ENCODE measurements at regions not wholly inside any gene's neighbourhood (a gene's known extent, or its start where the extent isn't known, plus 50 kb on each side); places are given as distances from the start of the nearest gene placed in this dataset.

DNA sequence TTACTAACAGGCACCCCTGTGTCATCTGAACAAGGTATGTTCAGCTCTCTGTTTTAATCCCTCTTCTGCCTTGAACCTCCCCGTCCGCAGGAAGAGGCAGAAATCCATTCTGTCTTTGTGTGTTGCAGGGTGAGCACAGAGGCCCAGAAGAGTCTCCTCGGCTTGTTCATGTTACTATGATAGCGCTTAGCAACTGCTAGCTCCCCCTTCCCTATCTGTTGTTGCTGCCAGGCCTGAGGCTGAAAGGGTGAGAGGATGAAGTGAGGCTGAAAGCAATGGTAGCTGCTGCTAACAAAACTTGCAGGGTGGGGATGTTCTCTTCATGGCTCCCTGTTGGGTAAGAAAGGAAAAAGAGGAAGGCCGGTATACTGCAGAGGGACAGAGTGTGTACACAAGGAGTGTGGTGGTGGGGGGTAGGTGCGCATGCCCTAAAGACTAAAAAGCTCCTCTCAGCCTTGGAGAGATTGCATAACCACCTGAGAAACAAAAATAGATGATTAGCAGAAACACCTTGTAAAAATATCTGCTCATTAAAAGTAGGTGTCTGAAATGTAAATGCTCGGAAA, 55.2 kb upstream of the CITED2 start:
- H3K4me1 ChIP-seq = no peaks in the 10 kb centered on the region
- no peak overlapping the region for H3K27ac ChIP-seq
- DNase-seq = no peak
- no peak for TF ChIP-seq POLR2A (IDR thresholded peaks at IDR 0.05)
- TF ChIP-seq, protein P1, sequence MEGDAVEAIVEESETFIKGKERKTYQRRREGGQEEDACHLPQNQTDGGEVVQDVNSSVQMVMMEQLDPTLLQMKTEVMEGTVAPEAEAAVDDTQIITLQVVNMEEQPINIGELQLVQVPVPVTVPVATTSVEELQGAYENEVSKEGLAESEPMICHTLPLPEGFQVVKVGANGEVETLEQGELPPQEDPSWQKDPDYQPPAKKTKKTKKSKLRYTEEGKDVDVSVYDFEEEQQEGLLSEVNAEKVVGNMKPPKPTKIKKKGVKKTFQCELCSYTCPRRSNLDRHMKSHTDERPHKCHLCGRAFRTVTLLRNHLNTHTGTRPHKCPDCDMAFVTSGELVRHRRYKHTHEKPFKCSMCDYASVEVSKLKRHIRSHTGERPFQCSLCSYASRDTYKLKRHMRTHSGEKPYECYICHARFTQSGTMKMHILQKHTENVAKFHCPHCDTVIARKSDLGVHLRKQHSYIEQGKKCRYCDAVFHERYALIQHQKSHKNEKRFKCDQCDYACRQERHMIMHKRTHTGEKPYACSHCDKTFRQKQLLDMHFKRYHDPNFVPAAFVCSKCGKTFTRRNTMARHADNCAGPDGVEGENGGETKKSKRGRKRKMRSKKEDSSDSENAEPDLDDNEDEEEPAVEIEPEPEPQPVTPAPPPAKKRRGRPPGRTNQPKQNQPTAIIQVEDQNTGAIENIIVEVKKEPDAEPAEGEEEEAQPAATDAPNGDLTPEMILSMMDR (IDR thresholded peaks at IDR 0.05) = no peak
- H3K36me3 ChIP-seq = no peaks in the 10 kb centered on the region
- no peaks in the 10 kb centered on the region for H3K9me3 ChIP-seq
- no peaks in the 10 kb centered on the region for H3K27me3 ChIP-seq
- H3K4me3 ChIP-seq = no peak overlapping the region

DNA sequence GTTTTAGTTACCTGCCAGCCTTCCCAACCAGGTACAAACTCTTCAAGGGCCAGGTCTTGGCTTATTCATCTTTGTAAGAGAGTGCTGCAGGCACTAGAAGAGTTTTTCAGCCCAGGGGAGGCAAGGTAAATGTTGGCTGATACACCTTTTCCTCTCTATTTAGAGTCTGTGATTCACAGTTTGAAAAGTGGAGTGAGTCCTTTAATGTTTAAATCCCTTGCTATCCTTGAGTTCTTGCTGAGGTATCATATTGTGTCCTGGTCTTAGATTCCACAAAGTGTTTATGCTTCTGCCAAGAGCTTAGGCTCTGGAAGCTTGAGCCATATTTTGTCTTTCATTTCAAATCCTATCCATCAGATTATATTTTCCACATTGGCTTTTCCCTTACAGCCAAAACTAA, 52.8 kb upstream of the CITED2 start:
- no peaks in the 10 kb centered on the region for H3K27me3 ChIP-seq
- H3K9me3 ChIP-seq = no peaks in the 10 kb centered on the region
- DNase-seq = no peak
- no peak overlapping the region for H3K27ac ChIP-seq
- no peak overlapping the region for H3K4me3 ChIP-seq
- H3K36me3 ChIP-seq = no peaks in the 10 kb centered on the region
- H3K4me1 ChIP-seq = no peaks in the 10 kb centered on the region
- TF ChIP-seq POLR2A (IDR thresholded peaks at IDR 0.05) = no peak
- TF ChIP-seq, protein P1 (IDR thresholded peaks at IDR 0.05) = no peak

DNA sequence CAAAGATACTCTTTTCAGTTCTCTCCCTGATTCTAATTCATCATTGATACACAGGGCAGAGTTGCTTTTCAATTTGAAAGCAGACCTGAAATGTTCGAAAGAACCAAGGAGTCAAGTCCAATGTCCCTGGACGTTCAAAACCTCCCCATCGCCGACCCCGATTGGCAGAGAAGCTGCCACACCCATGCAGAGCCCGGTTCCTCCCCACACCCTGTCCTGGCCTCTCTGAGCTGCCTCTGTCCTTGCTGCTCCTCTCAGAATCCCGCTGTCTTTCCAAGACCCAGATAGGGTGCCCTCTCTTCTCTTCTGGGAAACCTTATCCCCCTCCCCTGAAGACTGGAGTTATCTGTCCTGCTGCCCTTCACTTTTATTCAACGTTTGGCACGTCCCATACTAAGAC, 52.3 kb upstream of the CITED2 start:
- Histone ChIP-seq H3K36me3 (no peaks in the 10 kb centered on the region), H3K27me3 (no peaks in the 10 kb centered on the region), H3K4me3 (no peak overlapping the region), H3K4me1 (no peaks in the 10 kb centered on the region), H3K9me3 (no peaks in the 10 kb centered on the region), H3K27ac (no peak overlapping the region)
- DNase-seq = no peak
- no peak for TF ChIP-seq POLR2A (IDR thresholded peaks at IDR 0.05)
- TF ChIP-seq, protein P1 (IDR thresholded peaks at IDR 0.05) = no peak

DNA sequence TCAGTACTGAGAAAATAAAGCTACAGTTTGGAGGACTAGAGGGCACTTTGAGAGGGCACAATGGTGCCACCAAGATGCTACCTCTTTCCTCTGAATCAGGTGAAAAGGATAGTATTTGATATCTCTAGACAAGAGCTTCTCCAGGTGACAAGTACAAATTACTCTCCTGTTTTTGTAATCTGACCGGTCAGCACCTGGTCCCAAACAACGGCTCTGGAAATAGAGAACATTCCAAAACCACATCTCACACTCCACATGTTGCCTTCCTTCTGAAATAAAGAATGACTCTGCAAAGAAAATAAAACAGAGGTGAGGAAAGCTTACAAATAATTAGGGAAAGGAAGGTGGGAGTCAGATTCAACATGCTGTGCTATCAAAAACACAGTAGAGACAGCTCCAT, 51.3 kb upstream of the CITED2 start:
- no peaks in the 10 kb centered on the region for H3K9me3 ChIP-seq
- TF ChIP-seq POLR2A (IDR thresholded peaks at IDR 0.05) = no peak
- TF ChIP-seq, protein P1 (IDR thresholded peaks at IDR 0.05) = no peak
- H3K27me3 ChIP-seq = no peaks in the 10 kb centered on the region
- H3K27ac ChIP-seq = no peak overlapping the region
- no peaks in the 10 kb centered on the region for H3K36me3 ChIP-seq
- H3K4me3 ChIP-seq = no peak overlapping the region
- DNase-seq = no peak
- no peaks in the 10 kb centered on the region for H3K4me1 ChIP-seq

DNA sequence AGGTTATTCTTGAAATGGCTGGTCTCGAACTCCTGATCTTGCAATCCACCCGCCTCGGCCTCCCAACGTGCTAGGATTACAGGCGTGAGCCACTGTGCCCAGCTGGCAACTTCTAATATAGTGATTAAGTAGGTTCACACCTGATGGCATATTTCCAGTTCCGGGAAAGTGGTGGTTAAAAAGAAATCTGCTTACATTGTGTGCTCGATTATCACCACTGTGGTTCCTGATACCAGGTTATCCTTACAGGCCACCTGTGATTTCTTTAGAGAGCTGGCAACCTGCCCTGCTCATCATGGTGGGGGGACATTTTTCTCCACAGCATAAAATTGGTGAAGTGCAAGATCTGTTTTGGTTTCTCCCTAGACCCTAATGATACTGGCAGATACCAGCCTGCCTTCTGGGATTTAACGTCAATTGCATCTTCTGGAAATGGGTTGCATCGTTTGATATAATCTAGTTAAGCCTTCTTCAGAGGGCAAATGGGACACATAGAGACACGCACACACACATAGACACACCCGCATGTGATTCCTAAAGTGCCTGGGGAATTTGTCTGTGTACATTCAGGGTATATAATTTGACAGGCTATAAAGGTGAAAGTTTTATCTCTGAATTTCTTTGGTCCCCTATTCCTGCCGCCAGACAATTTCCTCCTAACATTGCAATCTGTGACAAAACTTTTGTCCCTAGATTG, 49.7 kb upstream of the CITED2 start:
- Histone ChIP-seq H3K27me3 (no peaks in the 10 kb centered on the region), H3K4me1 (no peaks in the 10 kb centered on the region), H3K9me3 (no peaks in the 10 kb centered on the region), H3K4me3 (no peak overlapping the region), H3K27ac (no peak overlapping the region), H3K36me3 (no peaks in the 10 kb centered on the region)
- TF ChIP-seq, protein P1 (IDR thresholded peaks at IDR 0.05) = no peak
- no peak for TF ChIP-seq POLR2A (IDR thresholded peaks at IDR 0.05)
- no peak for DNase-seq

Small RNAs in the stretch of these regions (small RNA-seq; reads per million reads assigned to genes)
- gene AL357080.1 (0 reads per million in 2 donors), gene MIR3668 (0 reads per million in 2 donors), gene MIR4465 (0 reads per million in 2 donors), gene RN7SKP106 (0 reads per million in 2 donors), gene RNA5SP220 (0 reads per million in 2 donors)

Measured in Peyer's patch (tissue), 4 donors.